ENCODE measurements at regions not wholly inside any gene's neighbourhood (a gene's known extent, or its start where the extent isn't known, plus 50 kb on each side); places are given as distances from the start of the nearest gene placed in this dataset.

DNA sequence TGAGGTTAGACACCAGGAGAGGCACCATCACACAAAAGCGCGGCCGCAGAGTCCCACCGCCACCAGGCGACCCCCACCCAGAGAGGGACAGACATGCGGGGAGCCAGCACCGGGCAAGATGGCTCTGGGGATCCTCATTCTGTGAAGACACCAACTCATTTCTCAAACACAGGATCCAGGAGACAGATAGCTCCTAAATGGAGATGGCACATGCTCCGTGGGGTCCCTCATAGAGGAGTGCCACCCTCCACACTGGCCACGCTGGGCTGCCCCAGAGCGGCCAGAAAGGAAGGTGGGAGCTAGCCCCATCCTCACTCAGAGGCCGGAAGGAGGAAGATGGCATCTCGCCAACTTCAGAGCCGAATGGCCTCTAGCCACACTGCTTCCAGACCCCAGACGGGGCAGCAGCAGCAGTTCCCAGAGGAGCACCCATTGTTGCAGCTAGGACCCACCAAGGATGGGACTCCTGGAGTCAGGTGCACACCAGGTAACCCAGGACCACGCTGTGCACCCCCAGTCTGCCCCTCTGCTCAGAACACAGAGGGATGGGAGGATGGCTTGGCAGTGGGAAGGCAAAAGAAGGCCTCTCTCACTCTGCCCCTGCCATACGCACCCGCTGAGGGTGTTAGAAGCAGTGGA, 78.6 kb downstream of the ZIC5 start:
- no peak overlapping the region for H3K4me3 ChIP-seq (ENCODE audit: low read depth, low read length)
- TF ChIP-seq, protein P1, sequence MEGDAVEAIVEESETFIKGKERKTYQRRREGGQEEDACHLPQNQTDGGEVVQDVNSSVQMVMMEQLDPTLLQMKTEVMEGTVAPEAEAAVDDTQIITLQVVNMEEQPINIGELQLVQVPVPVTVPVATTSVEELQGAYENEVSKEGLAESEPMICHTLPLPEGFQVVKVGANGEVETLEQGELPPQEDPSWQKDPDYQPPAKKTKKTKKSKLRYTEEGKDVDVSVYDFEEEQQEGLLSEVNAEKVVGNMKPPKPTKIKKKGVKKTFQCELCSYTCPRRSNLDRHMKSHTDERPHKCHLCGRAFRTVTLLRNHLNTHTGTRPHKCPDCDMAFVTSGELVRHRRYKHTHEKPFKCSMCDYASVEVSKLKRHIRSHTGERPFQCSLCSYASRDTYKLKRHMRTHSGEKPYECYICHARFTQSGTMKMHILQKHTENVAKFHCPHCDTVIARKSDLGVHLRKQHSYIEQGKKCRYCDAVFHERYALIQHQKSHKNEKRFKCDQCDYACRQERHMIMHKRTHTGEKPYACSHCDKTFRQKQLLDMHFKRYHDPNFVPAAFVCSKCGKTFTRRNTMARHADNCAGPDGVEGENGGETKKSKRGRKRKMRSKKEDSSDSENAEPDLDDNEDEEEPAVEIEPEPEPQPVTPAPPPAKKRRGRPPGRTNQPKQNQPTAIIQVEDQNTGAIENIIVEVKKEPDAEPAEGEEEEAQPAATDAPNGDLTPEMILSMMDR (conservative IDR thresholded peaks at IDR 0.05; ENCODE audit: low read depth, low read length), result no peak

DNA sequence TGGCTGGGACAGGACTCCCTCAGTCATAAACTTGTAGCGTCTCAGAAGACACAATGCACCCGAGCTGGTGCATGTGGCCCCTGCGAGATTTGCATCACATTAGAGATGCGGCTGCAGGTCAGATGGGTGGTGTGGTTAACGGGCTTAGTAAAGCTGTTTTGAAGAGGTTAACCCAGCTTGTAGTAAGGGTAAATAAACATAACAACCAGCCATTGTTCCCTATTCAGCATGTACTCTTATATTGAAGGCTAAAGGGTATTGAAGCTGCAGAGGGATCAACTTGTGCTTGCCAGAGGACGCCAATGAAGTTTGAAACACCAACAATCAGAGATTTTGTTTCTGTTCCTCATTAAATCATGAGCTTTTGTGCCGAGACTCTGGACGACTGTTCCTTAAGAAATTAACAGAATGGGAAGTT, 79.4 kb downstream of the ZIC5 start:
- no peak for DNase-seq (ENCODE audit: low read depth)
- TF ChIP-seq, protein P1 (conservative IDR thresholded peaks at IDR 0.05; ENCODE audit: low read depth, low read length), result no peak
- no peak overlapping the region for H3K4me3 ChIP-seq (ENCODE audit: low read depth, low read length)

More for the DNA sequence above, 78.6 kb downstream of the ZIC5 start:
- no peak for DNase-seq (ENCODE audit: low read depth)

DNA sequence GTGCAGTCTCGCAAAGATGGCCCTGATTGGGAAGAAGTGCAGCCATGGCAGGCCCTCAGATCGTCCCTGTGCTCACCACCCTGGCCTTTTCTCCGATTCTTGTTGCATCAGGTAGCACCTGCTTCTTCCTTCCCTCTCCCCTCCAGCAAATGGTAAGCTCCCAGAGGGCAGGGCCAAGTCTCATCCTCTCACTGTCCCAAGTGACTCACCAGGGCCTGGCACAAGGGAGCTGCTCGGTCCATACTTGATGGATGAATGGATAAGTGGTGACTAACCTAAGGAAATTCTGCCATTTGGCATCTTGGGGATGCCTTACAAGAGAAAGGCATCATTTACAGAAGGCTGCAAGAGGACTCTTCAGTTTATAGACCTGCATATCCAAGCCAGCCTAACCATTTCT, 84.9 kb downstream of the ZIC5 start:
- TF ChIP-seq, protein P1 (conservative IDR thresholded peaks at IDR 0.05; ENCODE audit: low read depth, low read length), result no peak
- DNase-seq (ENCODE audit: low read depth), result no peak
- no peak overlapping the region for H3K4me3 ChIP-seq (ENCODE audit: low read depth, low read length)

DNA sequence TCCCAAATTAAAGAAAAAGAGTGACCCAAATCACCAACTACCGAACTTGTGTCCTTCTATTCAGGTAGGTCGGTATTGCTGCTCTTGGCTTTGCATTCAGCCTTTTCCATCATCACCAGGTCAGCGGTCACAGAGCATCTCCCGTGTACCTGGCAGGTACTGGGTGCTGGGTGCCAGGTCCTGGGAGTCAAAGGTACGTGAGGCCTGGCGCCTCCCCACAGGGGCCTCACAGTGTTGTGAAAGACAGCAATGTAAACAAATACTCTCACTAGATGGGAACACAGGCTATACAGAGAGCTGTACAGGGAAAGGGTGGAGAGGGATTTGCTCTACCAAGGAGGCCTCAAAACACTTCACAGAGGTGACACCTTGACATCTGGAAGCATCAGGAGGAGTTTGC, 86.7 kb downstream of the ZIC5 start:
- DNase-seq (ENCODE audit: low read depth), result no peak
- TF ChIP-seq, protein P1 (conservative IDR thresholded peaks at IDR 0.05; ENCODE audit: low read depth, low read length), result no peak
- no peak overlapping the region for H3K4me3 ChIP-seq (ENCODE audit: low read depth, low read length)

DNA sequence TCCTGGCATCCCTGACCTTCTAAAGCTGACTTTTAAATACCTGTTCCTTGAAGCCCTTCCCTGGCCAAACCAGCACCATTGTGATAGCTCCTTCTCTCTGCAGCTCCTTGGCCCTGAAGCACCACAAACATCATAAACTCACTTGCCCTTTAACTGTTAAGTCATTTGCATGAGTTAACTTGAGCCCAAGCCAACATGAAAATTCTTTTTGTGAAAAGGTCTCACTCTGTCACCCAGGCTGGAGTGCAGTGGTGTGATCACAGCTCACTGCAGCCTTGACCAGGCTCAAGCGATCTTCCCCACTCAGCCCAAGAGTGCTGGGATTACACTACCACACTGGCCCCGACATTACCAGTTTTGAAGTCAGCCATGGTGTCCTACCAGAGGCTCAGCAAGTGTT, 87.8 kb downstream of the ZIC5 start:
- DNase-seq (ENCODE audit: low read depth), result no peak
- TF ChIP-seq, protein P1 (conservative IDR thresholded peaks at IDR 0.05; ENCODE audit: low read depth, low read length), result no peak

DNA sequence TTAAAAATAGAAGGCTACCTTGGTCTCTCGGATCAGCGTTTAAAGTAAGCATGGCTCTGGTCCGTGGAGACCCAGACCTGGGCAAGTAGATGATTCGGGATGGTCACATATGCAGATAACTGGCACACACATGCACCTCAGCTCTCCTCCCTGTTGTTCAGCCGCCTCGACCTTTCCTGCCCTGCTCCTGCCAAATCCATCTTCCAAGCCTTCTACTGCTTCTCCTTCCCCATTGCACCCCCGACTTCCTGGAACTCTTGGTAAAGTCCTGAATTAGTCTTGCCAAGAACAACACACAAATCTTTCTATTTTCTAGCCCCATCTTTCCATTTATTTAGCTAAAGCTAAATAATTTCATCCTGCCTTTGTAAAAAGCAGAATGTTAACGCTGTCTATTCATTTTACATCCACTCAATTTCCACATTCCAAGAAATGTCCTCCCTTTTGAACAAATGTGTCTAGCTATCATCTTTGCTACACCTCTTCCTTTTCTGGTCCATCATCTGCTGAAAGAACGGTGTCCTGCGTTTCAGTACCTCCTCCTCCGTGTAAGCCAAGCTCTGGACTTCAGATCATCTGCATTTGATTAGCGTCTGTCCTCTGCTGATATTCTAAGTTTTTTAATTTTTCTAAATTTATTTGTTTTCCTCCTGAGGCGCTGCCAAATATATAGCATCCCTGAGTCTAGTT, 92.5 kb downstream of the ZIC5 start:
- H3K4me3 ChIP-seq (ENCODE audit: low read depth, low read length), result no peak overlapping the region
- DNase-seq (ENCODE audit: low read depth), result no peak
- TF ChIP-seq, protein P1 (conservative IDR thresholded peaks at IDR 0.05; ENCODE audit: low read depth, low read length), result no peak

More for the DNA sequence above, 87.8 kb downstream of the ZIC5 start:
- no peak overlapping the region for H3K4me3 ChIP-seq (ENCODE audit: low read depth, low read length)

DNA sequence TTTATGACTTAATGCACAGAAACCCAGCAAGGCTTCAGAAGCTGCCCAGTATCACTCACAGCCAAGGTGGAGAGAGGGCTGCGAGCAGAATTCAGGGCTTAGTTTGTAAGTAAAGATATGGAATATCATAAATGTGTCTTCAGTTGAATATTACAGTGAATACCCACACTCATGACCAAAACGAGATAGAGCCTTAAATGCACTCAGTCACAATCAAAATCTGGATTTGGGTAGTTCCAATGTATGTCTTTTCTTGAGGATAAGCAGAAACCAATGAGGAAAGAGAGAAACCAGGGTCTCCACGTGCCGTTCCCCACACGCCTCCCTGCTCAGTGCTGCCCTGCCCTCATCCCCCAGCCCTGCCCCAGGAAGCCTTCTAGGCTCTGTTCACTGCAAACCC, 94.9 kb downstream of the ZIC5 start:
- TF ChIP-seq, protein P1 (conservative IDR thresholded peaks at IDR 0.05; ENCODE audit: low read depth, low read length), result no peak
- no peak for DNase-seq (ENCODE audit: low read depth)
- no peak overlapping the region for H3K4me3 ChIP-seq (ENCODE audit: low read depth, low read length)
